Fibroblast of skin of left biceps (primary cell): ENCODE measurements at regions not wholly inside any gene's neighbourhood (a gene's known extent, or its start where the extent isn't known, plus 50 kb on each side); places are given as distances from the start of the nearest gene placed in this dataset.

Experiments
- DNase-seq, 2 experiments: peaks; one replicate each; pipeline ENCODE4 v3.0.0-alpha.2; 2013; ENCODE audit warnings: low read depth in 2 of 2

DNA sequence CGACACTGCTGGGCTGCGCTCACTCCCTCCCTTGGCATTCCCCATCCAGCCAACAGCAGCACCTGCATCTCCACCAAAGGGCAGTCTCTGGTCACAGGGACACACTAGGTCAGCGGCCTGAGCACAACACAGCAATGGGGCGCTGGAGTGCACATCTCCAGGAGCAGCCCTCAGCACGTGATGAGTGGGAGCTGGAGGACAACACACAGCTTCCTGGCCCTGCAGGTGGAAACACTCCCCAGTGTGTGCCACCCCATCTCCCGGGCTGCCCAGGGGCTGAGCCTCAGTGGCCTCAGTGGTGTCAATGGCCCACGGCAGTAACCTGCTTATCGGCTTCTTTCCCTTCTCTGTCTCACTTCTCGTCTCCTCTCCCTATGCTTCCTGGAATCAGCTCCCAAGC is 96.8 kb upstream of the VSTM2B start:
- DNase-seq: no peak

DNA sequence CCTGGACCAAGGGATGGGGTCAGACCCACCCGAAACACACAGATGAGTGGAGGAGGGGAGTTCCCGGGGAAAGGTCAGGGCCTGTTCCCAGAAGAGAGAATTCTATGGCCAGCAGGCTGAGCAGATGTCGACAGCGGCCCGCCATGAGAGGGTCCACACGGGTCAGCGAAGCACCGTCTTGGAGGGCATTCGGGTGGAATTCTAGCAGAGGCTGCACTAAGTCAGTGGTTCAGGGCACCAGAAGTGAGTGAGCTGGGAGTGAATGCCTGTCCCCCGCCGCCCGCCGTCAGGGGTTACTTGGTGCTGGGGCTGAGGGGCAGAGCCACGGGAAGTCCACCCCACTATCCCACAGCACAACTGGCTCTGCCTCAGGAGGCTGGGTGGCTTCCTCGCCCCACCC is 96.2 kb upstream of the VSTM2B start:
- DNase-seq: no peak

DNA sequence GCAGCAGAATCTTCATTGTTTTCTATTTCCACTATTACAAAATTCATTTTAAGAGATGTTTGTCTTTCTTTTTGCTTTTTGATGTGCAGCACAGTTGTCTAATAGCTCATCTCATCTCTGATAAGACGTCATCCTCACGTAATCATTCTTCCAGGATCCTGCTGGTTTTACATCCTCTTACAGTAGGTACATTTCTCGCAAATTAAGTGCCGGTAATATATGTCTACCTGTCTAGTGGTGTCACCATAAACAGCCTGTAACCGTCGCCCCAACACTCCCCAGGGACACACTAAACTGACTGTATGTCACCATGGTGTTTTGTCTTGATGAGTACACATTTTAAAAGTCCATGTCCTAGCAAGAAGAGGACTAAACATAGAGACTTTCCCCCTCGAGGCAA is 94.5 kb upstream of the VSTM2B start:
- no peak for DNase-seq

DNA sequence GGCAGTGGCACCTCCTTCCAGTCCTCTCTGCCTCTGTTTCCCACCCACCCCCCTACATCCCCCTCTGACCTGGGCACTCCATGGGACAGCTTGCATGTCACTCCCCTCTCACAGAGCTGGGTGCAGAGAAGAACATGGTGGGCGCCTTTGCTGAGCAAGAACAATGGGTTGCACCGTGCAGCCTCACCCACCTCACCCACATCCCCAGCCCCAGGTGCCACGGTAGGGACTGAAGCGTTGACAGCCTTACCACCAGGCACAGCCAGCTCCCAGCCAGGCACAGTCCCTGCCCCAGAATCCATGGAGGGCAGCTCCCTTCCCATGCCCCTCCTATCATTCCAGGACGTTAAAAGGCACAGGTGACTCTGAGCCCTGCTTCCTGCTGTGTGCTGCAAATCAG is 93.1 kb upstream of the VSTM2B start:
- DNase-seq: no peak

DNA sequence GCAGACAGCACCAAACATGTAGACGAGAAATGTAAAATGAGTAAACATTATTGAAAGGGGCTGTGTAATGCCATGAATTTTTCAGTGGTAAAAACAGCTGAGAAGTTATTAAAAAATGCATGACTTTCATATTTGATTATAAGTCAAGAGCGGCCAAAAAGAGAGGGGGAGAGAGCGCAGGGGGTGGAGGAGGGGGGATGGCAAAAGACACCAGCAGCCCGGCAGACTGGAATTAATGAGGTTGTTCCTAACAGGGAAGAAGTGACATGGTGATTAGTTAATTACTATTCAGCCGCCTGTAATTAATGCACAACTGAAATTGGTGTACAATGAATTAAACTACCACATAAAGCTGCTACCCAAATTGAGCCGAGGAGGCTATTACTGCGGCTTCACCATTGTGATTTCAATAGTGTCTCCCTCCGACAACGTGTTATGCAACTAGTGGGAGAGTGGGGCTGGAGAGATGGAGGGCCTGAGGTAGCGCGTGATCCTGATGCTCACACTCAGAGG is 89.1 kb upstream of the VSTM2B start:
- no peak for DNase-seq

DNA sequence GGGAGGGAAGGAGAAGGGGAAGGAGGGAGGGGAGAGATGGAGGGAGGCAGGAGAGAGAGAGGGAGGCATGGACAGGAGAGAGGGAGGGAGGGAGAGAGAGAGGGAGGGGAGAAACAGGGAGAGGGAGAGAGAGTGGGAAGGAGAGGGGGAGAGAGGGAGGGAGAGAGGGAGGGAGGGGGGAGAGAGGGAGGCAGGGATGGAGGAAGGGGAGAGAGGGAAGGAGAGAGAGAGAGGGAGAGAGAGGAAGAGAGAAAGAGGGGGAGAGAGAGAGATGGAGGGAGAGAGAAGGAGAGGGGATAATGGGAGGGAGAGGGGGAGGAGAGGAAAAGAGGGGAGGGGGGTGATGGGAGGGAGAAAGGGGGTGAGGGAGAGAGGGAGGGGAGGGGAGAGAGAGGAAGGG is 86.8 kb upstream of the VSTM2B start:
- no peak for DNase-seq

DNA sequence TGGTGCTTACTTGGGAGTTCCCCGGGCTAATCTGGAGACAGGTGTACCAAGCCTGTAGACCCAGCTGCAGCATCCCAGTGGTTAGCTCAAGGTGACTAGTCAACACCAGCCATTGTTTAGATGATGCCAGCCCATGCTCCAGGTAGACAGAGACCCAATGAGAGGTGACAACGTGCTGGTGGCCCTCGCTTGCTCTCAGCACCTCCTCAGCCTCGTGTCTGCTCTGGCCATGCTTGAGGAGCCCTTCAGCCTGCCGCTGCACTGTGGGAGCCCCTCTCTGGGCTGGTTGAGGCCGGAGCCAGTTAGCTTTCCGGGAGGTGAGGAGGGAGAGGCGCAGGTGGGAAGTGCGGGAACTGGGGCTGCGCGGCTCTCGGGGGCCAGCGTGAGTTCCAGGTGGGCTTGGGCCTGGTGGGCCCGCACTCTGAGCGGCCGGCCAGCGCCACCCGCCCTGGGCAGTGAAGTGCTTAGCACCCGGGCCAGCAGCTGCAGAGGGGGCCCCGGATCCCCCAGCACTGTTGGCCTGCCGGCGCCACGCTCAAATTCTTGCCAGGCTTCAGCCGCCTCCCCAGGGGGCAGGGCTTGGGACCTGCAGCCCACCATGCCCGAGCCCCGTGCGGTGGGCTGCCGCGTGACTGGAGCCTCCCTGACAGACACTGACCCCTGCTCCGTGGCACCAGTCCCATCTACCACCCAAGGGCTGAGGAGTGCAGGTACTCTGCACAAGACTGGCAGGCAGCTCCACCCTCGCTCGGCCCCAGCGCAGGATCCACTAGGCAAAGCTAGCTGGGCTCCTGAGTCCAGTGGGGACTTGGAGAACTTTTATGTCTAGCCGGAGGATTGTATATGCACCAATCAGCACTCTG is 85.9 kb upstream of the VSTM2B start:
- DNase-seq: no peak

DNA sequence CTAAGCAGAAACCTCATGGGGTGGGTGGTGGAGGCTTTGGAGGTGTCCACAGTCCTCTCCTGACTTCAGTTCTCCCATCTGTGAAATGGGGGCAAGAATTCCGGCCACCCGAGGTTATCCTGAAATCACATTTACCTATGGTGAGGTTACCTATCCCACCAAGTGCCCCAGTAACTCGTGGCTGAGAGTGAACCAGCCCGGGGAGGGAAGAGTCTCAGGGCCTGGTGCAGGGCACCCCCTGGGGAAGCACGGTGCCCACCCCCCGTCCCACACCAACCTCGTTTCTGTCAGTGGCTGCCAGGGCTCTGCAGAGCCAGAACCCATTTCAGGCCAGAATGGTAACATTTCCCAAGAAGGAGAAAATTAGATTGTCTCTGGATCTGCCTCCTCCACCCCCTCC is 83.7 kb upstream of the VSTM2B start:
- DNase-seq: no peak

DNA sequence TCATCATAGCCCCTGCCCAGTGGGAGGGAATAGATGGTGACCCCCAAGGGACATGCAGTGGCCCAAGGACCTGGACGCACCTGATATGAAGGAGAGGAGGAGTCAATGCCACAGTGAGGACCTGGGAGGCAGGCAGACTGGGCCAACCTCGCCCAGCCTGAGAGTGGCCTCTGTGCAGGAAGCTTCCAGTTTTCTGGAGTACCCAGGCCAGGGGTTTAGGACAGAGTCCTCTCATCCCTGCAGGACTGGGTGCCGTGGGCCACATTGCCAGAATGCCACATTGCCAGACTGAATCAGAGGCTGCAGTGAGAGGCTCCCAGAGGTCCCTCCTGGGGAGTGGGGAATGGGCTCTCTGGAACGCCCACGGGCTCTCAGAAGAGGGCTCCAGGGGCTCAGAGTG is 82.9 kb upstream of the VSTM2B start:
- no peak for DNase-seq

DNA sequence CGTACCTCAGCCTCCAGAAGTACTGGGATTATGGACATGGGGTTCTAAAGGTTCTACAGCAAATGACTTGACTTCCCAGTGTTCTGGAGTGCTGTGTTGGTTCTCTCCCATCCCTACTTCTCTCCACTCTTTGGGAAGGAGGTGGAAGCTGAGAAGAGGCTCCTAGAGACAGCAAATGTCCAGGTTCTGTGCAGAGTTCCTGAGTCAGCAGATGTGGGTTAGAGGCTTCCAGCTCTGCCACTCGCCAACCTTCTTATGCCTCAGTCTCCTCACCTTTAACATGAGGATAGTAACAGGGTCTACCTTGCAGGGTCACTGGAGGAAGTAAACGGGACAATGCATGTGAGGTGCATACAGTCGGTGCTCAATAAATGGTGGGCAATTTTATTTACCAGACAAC is 80.5 kb upstream of the VSTM2B start:
- DNase-seq: no peak

DNA sequence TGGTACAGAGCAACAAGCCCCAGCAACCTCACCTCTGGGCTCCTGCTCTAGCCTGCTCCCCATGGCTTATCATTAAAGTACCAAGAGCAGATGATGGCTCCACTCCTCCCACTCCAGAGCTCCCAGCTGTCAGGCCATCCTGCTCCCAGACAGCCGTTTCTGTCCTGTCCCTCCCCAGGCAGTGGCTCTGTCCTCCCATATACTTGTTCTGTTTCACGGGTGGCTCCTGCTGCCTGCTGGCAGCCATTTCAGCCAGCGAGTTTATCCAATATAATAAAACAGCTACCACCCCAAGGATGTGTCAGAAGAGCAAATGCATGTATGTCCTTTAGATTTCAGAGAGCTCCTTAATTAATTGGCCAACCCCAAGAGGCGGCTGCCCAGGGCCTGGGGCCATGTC is 79.4 kb upstream of the VSTM2B start:
- no peak for DNase-seq

DNA sequence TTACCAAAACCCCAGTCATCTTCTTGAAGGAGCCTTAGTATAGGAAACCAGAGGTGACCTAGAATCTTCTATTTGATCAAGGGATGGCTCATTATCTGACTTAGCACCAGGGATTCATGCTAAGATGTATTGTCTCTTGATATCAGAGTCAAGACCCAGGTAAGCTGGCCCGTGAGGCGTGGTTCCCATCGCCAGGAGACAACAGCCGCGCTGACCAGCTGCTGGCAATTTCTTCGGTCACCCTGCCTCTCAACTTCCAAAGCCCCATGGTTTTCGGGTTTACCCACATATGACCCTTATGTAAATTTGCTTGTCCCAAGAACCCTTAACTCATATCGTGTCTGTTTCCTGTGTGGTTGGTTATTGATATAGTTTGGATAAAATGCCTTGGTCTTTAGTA is 77.7 kb upstream of the VSTM2B start:
- no peak for DNase-seq

DNA sequence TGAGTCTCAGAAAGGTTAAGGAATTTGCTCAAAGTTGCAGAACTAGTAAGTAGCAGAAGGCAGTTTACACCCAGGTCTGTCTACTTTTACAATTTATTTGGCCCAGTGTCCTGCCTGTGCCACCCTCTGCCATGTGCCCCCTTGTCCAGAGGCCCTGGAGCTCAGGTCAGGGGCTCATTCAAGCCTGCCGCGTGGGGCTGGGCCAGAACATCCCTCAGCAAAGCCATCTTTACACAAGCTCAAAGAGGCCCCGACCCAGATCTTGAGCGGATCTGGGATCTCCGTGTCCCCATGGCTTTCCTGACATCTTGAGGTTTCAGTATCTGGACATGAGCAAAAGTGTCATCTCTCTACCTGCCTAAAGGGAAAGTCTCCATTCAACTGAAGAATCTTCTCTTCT is 76.4 kb upstream of the VSTM2B start:
- DNase-seq: no peak

DNA sequence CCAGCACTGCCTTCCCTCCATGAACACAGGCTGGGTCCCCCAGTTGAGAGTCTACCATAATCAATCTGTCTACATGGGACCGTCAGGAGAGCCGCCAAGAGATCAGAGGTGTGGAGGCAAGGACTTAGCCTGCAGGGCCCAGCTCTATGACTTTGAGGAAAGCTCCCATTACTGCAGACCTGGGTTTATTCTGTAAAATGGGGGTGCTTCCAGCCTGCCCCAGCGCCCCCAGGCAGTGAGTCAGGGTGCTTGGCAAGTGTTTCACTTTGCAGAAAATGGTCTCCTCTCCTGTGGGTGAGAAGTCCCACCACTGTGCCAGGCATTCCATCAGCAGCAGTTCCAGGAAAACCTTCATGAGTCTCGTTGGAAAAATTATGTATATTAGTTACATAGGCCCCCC is 75.5 kb upstream of the VSTM2B start:
- no peak for DNase-seq

DNA sequence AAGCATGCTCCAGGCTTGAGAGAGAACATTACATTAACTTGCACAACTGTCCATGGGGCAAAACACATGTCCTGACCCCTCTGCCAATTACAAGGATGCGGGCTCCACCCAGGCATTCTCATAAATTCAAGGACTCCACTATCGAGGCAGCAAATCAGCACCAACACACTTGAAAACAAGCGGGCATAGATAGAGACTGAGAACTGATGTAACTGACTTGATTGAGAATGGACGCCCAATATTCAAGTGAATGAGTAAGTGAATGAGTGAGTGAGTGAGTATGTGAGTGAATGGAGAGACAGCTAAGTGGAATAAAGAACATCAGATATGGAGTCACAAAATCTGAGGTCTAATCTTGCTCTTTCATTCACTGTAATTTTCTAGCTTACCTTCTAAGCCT is 75.0 kb upstream of the VSTM2B start:
- DNase-seq: no peak

DNA sequence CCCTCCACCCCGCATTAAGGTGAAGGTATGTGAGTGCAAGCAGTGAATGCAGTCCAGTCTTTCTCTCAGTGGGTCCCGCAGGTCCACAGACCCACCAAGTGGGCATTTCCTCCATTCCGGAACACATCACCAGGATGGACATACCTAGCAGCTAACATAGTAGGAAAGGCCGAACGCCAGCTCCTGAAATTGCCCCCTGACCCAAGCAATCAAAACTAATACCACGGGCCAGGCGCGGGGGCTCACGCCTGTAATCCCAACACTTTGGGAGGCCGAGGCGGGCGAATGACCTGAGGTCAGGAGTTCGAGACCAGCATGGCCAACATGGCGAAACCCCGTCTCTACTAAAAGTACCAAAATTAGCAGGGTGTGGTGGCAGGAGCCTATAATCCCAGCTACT is 71.7 kb upstream of the VSTM2B start:
- no peak for DNase-seq

DNA sequence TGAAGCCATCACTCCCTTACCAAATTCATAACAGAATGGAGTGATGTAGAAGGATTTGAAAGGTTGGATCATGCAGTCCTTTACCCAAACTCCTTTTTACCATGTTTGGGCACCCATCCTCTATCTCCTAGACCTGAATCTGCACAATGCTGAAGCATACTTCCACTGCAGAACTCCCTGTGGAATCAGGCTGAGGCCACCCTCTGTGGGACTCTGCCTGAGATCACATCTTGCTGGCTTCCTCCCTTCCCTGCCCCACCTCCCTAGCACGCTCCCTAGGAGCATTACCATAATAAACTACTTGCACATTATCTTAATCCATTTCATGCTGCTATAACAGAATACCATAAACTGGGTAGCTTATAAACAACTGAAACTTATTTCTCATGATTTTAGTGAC is 68.4 kb upstream of the VSTM2B start:
- no peak for DNase-seq

DNA sequence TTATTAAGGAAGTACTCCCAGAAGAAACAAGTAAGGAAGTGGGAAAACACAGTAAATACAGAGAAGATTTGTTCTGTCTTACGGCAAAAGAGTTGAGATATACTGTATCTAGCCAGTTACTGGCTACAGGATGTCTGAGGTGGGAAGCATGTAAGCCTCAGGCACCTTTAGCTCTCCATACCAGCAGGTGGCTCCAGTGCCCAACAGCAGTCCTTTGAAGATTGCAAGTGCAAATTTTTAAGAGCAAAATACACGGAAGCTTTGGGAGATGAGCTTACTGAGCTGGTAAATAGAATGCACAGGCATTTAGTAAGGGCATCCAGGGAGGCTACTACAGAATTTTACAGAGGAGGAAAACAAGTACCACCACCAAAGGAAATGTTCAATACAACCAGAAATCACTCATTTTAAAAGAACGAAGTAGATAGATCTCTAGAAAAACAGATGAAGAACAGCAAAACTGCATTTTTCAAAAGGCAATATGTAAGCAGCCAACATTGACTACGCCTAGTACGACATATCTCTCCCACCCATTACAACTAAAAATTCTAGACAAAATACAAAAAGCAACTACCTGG is 57.9 kb upstream of the VSTM2B start:
- DNase-seq: no peak

DNA sequence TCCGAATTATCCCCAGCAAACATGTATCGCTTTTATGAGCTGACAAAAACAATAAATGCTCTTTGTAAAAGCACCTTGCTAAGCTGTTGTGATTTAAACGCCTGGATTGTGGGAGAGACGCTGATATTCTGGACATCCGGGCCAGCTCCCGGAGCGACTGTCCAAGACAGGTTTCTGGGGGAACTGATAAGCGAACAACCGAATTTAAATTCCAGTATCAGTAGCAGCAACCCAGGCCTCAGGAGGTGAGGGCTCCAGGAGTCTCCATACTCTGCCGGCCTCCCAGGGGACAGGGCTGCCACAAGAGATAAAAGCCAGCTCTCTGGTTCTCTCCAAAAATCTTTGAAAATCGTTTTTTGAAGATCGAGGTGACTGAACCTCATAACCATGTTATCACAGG is 50.3 kb upstream of the VSTM2B start:
- no peak for DNase-seq
